Left ventricle myocardium inferior (tissue), 1 donor: ENCODE measurements at regions not wholly inside any gene's neighbourhood (a gene's known extent, or its start where the extent isn't known, plus 50 kb on each side); places are given as distances from the start of the nearest gene placed in this dataset.

Source experiments
- DNase-seq: peaks from one replicate; pipeline ENCODE4 v3.0.0-alpha.2; 2020
- H3K27ac ChIP-seq: fragments of 200-600 bp; replicated peaks from 2 replicates; pipeline ENCODE4 v1.8.0; 2021
- H3K27me3 ChIP-seq: fragments of 200-600 bp; 2 replicates; pipeline ENCODE4 v1.8.0; 2021; ENCODE audit warnings: low read depth
- H3K36me3 ChIP-seq: fragments of 200-600 bp; 2 replicates; pipeline ENCODE4 v1.8.0; 2021
- H3K4me1 ChIP-seq: fragments of 200-600 bp; 2 replicates; pipeline ENCODE4 v1.8.0; 2021
- H3K4me3 ChIP-seq: fragments of 200-600 bp; 2 replicates; pipeline ENCODE4 v1.8.0; 2021; ENCODE audit warnings: mild to moderate bottlenecking, moderate library complexity
- H3K9me3 ChIP-seq: fragments of 200-600 bp; replicated peaks from 2 replicates; pipeline ENCODE4 v1.8.0; 2021
- CTCF ChIP-seq: fragments of 200-600 bp; IDR thresholded peaks from 2 replicates; pipeline ENCODE4 v1.8.0; 2021; ENCODE audit warnings: antibody characterized with exemption, mild to moderate bottlenecking, borderline replicate concordance
- intact Hi-C: fragments of 100-400 bp; cut with micrococcal nuclease; formaldehyde crosslinking; loops from one replicate; pipeline ENCODE4 v1.11.0; 2022
- donor health status: DM: no; HTN: yes; CAD: no; lungs with severe emphysema.

- intact Hi-C loops, result no loop called here
- no peak for TF ChIP-seq CTCF
Observed at GRCh38 chr13:64256751-64257150, 2841.1 kb upstream of the PCDH20 start.

DNA sequence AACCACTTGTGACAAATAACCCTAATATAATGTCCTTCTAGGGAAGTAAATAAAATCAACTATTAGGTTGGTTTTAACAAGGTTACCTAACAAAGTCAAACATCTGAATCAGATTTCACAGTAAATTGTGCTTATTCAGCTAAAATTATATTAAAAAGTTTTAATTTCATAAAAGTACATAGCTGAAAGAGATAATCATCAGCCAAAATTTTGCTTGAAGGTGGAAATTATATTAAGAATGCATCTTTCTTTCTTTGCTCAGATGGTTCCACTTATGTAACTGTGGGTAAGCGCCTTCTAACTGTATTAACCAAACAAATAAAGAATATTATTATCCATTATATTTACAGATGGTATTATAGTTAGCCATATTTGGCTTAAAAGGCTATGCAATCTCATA lies 2840.3 kb upstream of the PCDH20 start:
- H3K36me3 ChIP-seq, result no peaks in the 10 kb centered on the region
- no peak for DNase-seq
- no peak overlapping the region for H3K4me3 ChIP-seq
- TF ChIP-seq CTCF, result no peak
- no peaks in the 10 kb centered on the region for H3K4me1 ChIP-seq
- H3K27ac ChIP-seq, result no peak overlapping the region
- H3K9me3 ChIP-seq, result peaks cover 17% of the 10 kb centered on the region
- H3K27me3 ChIP-seq, result no peaks in the 10 kb centered on the region
- intact Hi-C loops, result no loop called here

More at GRCh38 chr13:64256751-64257150, 2841.1 kb upstream of the PCDH20 start:
- H3K4me1 ChIP-seq, result no peaks in the 10 kb centered on the region
- no peak for DNase-seq
- no peaks in the 10 kb centered on the region for H3K27me3 ChIP-seq
- peaks cover 10% of the 10 kb centered on the region for H3K9me3 ChIP-seq
- H3K36me3 ChIP-seq, result no peaks in the 10 kb centered on the region
- H3K27ac ChIP-seq, result no peak overlapping the region
- no peak overlapping the region for H3K4me3 ChIP-seq

GRCh38 chr13:64248371-64249065 lies 2832.9 kb upstream of the PCDH20 start:
- Histone ChIP-seq H3K36me3 (no peaks in the 10 kb centered on the region), H3K4me3 (no peak overlapping the region), H3K4me1 (no peaks in the 10 kb centered on the region), H3K9me3 (peaks cover 34% of the 10 kb centered on the region), H3K27ac (no peak overlapping the region), H3K27me3 (no peaks in the 10 kb centered on the region)
- no peak for DNase-seq
- no peak for TF ChIP-seq CTCF
- intact Hi-C loops, result no loop called here

DNA sequence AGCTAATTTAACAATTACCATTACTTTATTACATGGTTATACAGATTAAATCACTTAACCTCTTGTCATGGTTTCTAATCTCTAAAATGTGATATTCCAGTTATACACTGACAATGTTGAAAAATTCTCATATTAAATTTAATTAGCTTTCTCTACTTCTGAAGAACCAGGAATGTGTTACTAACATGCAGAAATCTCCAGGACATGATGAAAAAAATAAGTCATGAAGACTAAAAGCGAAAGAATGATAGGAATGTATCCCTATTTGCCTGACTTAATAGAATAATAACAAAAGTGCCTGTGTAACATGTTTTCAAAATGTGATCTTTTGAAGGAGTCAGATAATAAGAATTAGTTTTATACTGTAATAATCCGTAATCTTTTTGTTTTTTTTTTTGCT lies 2823.7 kb upstream of the PCDH20 start:
- no peaks in the 10 kb centered on the region for H3K36me3 ChIP-seq
- no peak for TF ChIP-seq CTCF
- DNase-seq, result no peak
- H3K4me1 ChIP-seq, result no peaks in the 10 kb centered on the region
- no peak overlapping the region for H3K4me3 ChIP-seq
- H3K27ac ChIP-seq, result no peak overlapping the region
- intact Hi-C loops, result no loop called here
- H3K9me3 ChIP-seq, result no peaks in the 10 kb centered on the region
- H3K27me3 ChIP-seq, result no peaks in the 10 kb centered on the region

DNA sequence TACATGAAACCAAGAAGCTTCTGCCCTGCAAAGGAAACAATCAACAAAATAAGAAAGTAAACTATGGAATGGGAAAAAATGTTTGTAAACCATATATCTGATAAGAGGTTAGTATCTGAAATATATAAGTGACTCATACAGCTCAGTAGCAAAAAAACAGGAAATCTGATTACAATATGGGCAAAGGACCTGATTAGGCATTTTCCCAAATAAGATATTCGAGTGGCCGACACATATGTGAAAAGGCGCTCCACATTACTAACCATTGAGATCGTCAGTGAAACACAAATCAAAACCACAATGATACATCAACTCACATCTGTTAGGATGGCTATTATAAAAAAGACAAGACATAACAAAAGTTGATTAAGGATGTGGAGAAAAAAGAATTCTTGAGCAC lies 2818.6 kb upstream of the PCDH20 start:
- peaks cover 8% of the 10 kb centered on the region for H3K9me3 ChIP-seq
- no peaks in the 10 kb centered on the region for H3K27me3 ChIP-seq
- DNase-seq, result no peak
- no peak overlapping the region for H3K4me3 ChIP-seq
- no peaks in the 10 kb centered on the region for H3K4me1 ChIP-seq
- no peak overlapping the region for H3K27ac ChIP-seq
- intact Hi-C loops, result no loop called here
- no peak for TF ChIP-seq CTCF
- H3K36me3 ChIP-seq, result no peaks in the 10 kb centered on the region

DNA sequence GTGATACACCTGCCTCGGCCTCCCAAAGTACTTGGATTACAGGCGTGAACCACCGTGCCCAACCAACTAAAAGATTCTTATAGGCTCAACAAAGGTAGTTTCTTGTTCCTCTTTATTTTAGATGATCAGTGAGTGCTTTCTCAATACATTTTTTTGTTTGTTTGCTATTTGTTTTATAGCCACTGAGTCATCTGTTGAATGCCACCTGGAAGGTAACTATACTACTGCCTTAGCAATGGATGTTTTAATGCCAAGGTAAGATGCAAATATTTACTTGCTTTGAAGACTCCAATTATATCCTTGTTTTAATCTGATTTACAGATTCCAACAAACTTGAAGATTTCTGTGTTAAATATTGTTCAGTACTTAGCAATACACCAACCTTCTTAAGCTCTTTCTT lies 2807.4 kb upstream of the PCDH20 start:
- intact Hi-C loops, result no loop called here
- no peak for TF ChIP-seq CTCF

More for the DNA sequence above, 2807.4 kb upstream of the PCDH20 start:
- no peaks in the 10 kb centered on the region for H3K36me3 ChIP-seq
- peaks cover 38% of the 10 kb centered on the region for H3K9me3 ChIP-seq
- H3K27ac ChIP-seq, result no peak overlapping the region
- no peaks in the 10 kb centered on the region for H3K4me1 ChIP-seq
- DNase-seq, result no peak
- no peak overlapping the region for H3K4me3 ChIP-seq
- H3K27me3 ChIP-seq, result no peaks in the 10 kb centered on the region
